ENCODE measurements at regions not wholly inside any gene's neighbourhood (a gene's known extent, or its start where the extent isn't known, plus 50 kb on each side); places are given as distances from the start of the nearest gene placed in this dataset.

DNA sequence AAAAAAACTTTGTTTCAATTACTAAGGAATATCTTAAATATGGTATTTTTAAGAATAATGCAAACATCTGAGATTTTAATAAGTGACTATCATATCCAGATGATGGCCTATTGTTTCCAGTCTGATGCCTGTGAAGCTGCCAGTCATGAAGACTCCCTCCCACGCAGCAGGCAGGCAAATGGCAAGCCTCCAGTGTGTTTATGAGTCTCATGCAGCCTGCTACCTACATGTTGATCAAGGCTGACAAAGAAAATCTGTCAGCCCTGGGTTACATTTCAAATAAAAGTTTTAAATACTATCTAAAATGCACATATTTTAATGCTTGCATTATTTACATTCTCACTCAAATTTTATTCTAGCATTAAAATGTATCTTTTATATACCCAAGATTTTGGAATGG, 137.6 kb upstream of the RNPC3 start:
- no peak for TF ChIP-seq POLR2A (IDR thresholded peaks at IDR 0.05)
- TF ChIP-seq, protein P1, sequence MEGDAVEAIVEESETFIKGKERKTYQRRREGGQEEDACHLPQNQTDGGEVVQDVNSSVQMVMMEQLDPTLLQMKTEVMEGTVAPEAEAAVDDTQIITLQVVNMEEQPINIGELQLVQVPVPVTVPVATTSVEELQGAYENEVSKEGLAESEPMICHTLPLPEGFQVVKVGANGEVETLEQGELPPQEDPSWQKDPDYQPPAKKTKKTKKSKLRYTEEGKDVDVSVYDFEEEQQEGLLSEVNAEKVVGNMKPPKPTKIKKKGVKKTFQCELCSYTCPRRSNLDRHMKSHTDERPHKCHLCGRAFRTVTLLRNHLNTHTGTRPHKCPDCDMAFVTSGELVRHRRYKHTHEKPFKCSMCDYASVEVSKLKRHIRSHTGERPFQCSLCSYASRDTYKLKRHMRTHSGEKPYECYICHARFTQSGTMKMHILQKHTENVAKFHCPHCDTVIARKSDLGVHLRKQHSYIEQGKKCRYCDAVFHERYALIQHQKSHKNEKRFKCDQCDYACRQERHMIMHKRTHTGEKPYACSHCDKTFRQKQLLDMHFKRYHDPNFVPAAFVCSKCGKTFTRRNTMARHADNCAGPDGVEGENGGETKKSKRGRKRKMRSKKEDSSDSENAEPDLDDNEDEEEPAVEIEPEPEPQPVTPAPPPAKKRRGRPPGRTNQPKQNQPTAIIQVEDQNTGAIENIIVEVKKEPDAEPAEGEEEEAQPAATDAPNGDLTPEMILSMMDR (IDR thresholded peaks at IDR 0.05): no peak

Data from transverse colon (tissue), 3 donors.